ENCODE measurements at regions not wholly inside any gene's neighbourhood (a gene's known extent, or its start where the extent isn't known, plus 50 kb on each side); places are given as distances from the start of the nearest gene placed in this dataset.

GRCh38 chr4:63458010-63458409, 951.2 kb downstream of the TECRL start:
- no peak for DNase-seq

GRCh38 chr4:63440236-63440635, 969.0 kb downstream of the TECRL start:
- DNase-seq = no peak

GRCh38 chr4:63430105-63430504, 979.1 kb downstream of the TECRL start:
- no peak for DNase-seq

- DNase-seq = no peak
Observed at GRCh38 chr4:63396269-63396668, 1013.0 kb downstream of the TECRL start.

- no peak for DNase-seq
Observed at GRCh38 chr4:63393544-63393943, 1015.7 kb downstream of the TECRL start.

GRCh38 chr4:63379750-63380522, 1029.3 kb downstream of the TECRL start:
- no peak for DNase-seq

- no peak for DNase-seq
Observed at GRCh38 chr4:63371001-63371400, 1038.2 kb downstream of the TECRL start.

- no peak for DNase-seq
Observed at GRCh38 chr4:63361628-63362027, 1047.6 kb downstream of the TECRL start.

- no peak for DNase-seq
Observed at GRCh38 chr4:63361066-63361465, 1048.2 kb downstream of the TECRL start.

- no peak for DNase-seq
Observed at GRCh38 chr4:63349674-63350025, 1059.6 kb downstream of the TECRL start.

GRCh38 chr4:63348735-63349673, 1060.2 kb downstream of the TECRL start:
- DNase-seq = no peak

- DNase-seq = no peak
Observed at GRCh38 chr4:63325140-63325539, 1084.1 kb downstream of the TECRL start.

- no peak for DNase-seq
Observed at GRCh38 chr4:63316633-63317032, 1092.6 kb downstream of the TECRL start.

- DNase-seq = peak; percentile 12
Observed at GRCh38 chr4:63315651-63316050, 1093.6 kb downstream of the TECRL start.

GRCh38 chr4:63308697-63309096, 1100.6 kb downstream of the TECRL start:
- no peak for DNase-seq

- DNase-seq = no peak
Observed at GRCh38 chr4:63302792-63303191, 1106.5 kb downstream of the TECRL start.

- no peak for DNase-seq
Observed at GRCh38 chr4:63302078-63302477, 1107.2 kb downstream of the TECRL start.

GRCh38 chr4:63296773-63297172, 1112.5 kb downstream of the TECRL start:
- DNase-seq = no peak

- DNase-seq = no peak
Observed at GRCh38 chr4:63275491-63275890, 1133.8 kb downstream of the TECRL start.

GRCh38 chr4:63269156-63269555, 1140.1 kb downstream of the TECRL start:
- no peak for DNase-seq

- no peak for DNase-seq
Observed at GRCh38 chr4:63233671-63234070, 1175.6 kb downstream of the TECRL start.

- no peak for DNase-seq
Observed at GRCh38 chr4:63232058-63232457, 1177.2 kb downstream of the TECRL start.

GRCh38 chr4:63226229-63226628, 1183.0 kb downstream of the TECRL start:
- no peak for DNase-seq

GRCh38 chr4:63222466-63222865, 1186.8 kb downstream of the TECRL start:
- no peak for DNase-seq

Data from islet precursor cell (in vitro differentiated cells).